ENCODE measurements at regions not wholly inside any gene's neighbourhood (a gene's known extent, or its start where the extent isn't known, plus 50 kb on each side); places are given as distances from the start of the nearest gene placed in this dataset.
"Not testable (repeated sequence)": the region's sequence is repeated elsewhere in the genome, so short reads cannot be mapped to it uniquely, and the experiment has no call there.

DNA sequence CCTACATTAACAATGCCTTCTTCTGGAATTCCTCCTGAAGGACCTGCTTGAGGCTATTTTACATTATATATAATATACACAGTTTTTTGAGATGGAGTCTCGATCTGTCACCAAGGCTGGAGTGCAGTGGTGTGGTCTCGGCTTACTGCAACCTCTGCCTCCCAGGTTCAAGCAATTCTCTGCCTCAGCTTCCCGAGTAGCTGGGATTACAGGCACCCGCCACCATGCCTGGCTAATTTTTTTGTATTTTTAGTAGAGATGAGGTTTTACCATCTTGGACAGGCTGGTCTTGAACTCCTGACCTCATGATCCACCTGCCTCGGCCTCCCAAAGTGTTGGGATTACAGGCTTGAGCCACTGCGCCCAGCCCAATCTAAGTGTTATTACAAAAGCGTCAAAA, 71.9 kb upstream of the PRR23C start:
- DNase-seq = not testable (repeated sequence)

DNA sequence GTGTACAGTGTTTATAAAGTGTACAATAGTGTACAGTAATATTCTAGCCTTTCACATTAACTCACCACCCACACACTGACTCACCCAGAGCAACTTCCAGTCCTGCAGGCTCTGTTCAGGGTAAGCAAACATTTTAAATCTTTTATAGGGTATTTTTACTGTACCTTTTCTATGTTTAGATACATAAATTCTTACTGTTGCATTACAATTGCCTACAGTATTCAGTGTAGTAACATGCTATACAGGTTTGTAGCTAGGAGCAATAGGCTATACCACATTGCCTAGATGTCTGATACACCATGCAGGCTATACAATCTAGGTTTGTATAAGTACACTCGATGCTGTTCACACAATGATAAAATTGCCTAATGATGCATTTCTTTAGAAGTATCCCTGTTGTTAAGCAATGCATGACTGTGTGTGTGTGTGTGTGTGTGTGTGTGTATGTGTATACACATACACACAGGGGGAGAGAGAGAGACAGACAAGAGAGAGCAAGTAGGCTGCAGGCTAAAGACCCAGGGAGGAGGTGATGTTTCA, 72.5 kb upstream of the PRR23C start:
- DNase-seq = no peak

DNA sequence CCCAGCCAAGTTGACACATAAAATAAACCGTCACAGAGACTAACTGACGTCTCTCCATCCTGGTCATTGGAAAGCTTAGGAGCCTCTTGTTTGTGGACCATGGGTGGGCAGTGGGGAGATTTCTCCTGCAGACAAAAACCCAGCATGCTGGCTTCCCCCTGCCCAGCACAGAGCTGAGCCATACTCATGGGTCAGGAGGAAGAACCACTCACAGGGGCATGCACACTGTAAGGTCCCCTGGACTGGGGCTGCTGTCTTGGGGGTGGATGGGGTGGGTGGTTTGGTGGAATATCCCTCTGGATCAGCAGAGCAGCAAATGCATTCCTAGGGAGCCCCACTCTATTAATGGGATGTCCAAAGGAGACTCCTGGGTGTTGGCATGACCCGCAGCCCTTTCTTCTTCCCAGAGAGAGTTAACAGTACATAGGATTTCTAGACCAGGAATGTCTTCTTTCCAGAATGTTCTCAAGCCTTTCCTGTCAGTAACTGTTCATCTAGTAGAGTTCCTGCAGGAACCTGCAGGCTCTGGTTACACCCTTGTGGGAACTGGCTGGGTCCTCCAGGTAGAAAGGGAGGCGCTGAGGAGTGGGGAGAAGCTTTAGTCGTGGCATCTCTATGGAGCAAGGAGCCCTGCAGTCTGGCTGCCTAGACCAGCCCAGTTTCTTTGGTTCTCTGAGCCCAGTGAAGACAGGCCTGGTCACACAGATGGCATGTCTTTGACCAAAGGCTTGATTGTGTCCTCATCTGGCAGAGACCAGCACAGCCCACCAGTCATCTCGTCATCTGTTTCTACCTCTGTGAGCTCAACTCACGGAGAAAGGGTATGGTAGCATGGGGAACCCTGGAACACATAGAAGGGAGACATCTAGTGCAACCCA, 73.4 kb upstream of the PRR23C start:
- DNase-seq = no peak

GRCh38 chr3:139118835-139119234, 74.1 kb upstream of the PRR23C start:
- no peak for DNase-seq

GRCh38 chr3:139119331-139120025, 74.8 kb upstream of the PRR23C start:
- DNase-seq = no peak

- DNase-seq = no peak
These were observed 75.7 kb upstream of the PRR23C start for GRCh38 chr3:139120086-139121056.

DNA sequence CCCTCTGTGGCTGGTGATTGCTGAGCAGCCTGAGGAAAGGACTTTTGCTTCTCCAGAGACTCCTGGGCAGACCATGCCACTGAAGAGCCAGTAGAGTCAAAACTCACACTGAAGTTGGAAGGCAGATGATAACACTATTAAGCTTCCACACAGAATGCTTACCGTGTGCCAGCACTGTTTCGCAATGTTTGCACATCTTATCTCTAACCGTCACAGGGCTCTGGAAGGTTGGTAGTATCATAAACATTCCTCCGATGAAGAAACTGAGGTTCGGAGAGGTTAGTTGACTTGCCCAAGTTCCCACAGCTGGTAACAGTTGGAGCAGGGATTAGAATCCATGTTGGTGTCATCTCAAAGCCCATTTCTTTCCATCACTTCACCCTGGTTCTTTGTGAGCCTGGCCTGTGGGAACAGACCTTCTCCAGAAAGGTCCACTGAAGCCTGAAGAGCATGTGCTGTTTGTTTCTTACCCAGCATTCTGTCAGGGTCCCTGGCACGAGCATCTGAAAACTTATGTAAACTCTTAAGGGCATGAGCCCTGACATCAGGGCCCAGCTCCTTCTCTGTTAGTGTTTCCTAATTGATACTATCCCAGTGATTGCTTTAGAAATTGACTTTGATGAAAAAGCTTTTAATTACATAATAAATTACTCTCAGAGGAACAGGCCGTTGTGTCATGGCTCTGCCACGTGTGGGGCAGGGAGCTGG, 77.0 kb upstream of the PRR23C start:
- no peak for DNase-seq

DNA sequence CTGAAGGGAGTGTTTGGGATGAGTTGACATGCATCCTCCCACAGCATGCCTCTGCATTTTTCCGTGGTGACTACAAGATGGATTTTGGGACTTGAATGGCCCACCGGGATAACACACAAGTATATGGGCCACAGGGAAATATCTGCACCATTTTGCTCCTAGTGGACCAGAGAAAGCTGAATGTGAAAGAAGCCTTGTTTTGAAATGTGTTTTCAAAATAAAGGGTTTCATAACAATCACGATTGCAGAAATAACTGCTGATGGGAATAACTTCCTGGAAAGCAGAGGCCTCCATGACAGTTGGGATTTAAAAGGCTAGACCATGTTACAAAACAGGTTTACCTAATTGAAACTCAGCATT, 77.5 kb upstream of the PRR23C start:
- DNase-seq = no peak

- no peak for DNase-seq
These were observed 77.9 kb upstream of the PRR23C start for GRCh38 chr3:139122612-139123011.

DNA sequence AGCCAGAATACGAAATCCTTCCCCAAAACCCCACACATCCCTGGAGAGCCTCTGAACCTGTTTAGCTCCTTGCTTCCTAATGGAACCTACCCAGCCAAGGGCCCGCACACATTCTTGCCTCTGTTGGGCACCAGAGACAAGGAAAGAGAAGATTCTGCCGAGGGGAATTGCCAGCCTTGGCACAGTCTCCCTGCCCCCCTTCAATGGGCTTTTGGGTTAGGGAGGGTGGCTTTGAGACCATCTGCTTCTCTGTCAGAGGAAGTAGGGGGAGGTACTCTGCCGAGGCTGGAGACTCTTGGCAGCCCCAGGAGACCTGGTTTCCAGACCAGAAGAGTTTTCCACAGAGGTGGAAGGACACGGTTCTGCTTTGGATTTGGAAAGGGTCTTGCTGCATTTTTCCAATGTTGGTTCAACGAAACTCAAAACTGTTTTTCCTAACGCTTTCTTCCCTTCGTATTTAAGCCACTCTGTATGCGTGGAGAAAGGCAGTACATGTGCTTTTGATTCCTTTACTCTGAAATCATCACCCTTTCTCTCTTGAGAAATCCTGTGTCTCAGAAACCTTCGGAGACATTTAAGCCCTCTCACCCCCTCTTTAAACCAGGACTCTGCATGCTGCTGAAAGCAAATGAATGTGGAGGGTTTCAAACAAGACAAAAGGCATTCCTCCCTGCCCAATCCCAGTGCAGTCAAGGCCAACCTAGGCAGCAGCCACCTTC, 78.8 kb upstream of the PRR23C start:
- no peak for DNase-seq

DNA sequence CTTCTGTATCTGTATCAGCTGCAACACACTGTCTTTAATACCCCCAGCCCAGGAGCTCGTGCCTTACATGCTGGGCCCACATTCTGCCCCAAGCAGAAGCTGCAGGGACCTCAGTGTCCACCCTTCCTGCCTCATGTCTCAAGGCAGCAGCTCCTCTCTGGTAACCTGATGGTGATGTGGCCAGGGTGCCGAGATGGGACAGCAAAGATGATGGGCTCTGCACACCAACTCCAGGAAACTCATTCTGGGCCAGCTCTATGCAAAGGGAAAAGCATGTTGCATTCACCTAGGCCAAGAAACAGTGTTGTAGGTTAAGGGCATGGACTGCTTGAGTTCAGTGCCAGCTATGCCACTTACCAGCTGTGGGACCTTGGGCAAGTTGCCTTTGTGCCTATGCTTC, 79.5 kb upstream of the PRR23C start:
- DNase-seq = no peak

GRCh38 chr3:139127101-139127500, 82.4 kb upstream of the PRR23C start:
- DNase-seq = no peak

- DNase-seq = not testable (repeated sequence)
These were observed 82.9 kb upstream of the PRR23C start for GRCh38 chr3:139127629-139128028.

GRCh38 chr3:139128803-139129202, 84.1 kb upstream of the PRR23C start:
- DNase-seq = no peak

DNA sequence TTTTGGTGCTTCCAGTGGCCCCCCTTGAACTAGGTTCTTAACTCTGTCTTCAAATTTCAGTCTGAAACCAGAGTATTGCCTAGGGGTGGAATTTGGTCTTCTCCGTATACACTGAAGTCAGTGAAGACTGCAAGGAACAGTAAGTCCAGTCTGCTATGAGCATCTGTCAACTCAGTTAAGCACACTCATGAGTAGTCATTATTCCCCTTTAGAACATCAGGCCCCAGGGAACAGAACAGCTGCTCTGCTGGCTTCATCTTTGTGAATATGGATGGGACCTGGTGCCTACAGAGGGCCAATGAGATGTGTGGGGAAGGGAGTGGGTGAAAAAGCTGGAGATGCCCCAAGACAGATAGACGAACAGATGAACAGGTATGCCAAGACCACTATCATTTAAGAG, 85.2 kb upstream of the PRR23C start:
- no peak for DNase-seq

GRCh38 chr3:139130390-139131140, 85.9 kb upstream of the PRR23C start:
- DNase-seq = no peak

DNA sequence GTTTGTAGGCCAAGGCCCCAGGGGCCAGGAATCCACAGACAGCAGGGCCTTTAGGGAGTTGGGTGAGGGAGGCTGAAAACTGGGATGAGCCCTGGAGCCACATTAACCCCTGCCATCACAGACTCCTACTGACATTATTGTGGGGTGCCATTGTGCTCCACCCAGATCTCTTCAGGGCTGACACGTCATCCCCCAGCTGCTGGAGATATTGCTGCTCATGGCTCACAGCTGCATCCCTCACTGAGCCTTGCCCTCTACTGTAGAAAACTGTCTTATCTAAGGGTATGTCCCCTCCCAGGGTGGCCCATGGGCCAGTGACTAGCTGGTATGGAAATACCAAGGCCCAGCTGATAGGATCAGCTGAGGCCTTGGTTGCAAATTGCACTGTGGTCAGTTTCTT, 87.3 kb upstream of the PRR23C start:
- DNase-seq = no peak

DNA sequence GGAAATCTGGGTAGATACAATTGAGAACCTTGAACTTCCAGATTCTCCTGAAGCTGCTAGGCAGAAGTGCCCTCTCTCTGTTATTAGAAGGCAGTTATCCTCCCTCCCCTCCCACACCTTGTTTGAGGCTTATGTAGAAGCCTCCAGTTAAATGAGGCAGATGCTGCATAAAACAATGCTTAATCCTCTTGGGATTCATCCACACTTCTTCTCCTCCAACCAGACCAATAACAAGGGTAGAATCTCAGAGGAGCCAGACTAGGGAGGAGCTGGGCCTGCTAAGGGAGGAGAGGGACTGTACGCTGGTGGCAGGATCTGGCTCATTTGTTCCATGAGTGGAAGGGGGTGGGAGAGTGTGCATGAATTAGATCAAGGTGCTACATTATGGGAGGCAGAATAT, 88.3 kb upstream of the PRR23C start:
- DNase-seq = no peak

DNA sequence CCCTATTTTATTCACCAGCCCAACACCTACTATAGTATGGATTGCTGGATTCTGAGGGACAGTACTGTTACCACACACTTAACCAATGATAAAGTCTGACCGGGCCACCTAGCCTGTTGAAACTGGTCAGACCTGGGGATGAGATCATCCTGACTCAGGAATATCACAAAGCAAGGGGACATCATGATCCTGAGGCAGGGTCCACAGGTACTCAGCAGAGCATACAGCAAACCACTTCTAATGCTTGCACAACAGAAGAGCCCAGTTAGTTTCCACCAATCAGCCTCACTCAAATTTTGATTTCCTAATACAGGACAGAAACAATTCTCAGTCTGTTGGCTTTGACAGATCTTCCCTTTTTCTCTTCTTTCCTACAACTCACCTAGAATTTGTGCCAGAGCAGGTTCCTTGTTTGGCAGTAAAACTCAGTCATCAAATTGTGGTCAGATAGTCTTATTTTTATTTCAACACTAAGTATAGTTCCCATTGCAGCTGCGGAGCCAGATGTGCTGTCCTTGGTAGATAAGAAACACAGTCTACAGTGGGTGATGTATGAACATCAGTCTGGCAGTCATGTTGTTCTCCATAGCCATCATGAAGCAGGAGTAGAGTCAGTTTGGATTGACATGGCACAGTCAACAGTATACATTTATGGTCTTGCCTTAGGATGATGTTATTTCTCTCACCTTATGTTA, 90.1 kb upstream of the PRR23C start:
- no peak for DNase-seq

DNA sequence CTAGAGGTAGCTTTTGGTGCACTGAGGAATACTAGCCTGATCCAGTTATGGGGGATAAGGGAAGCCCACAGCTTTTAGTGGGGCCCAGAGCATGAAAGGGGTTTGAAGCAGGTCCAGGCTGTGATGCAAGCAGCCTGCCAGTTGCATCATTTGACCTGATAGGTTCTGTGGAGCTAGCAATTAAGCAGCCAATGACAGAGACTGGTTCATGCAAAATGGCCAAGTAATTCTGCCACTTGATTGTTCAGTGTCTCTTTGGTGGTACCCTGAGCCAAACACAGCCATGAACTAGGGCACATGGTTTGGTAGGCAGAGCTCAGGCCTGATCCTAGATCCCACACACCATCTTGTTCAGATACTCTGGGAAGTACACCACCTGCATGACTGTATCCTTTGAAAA, 91.0 kb upstream of the PRR23C start:
- DNase-seq = no peak
